NCI-H1930 (cell line): ENCODE measurements at regions not wholly inside any gene's neighbourhood (a gene's known extent, or its start where the extent isn't known, plus 50 kb on each side); places are given as distances from the start of the nearest gene placed in this dataset.
"Not testable (repeated sequence)": the region's sequence is repeated elsewhere in the genome, so short reads cannot be mapped to it uniquely, and the experiment has no call there.

ENCODE experiments used
- DNase-seq, 2 experiments: peaks; one replicate each; lab custom pipeline; 2025; lab: John Stamatoyannopoulos, UW

- DNase-seq = no peak
These were observed 285.7 kb upstream of the GALNT17 start for GRCh38 chr7:70846208-70846607.

GRCh38 chr7:70849580-70850235 is 282.2 kb upstream of the GALNT17 start:
- no peak for DNase-seq

DNA sequence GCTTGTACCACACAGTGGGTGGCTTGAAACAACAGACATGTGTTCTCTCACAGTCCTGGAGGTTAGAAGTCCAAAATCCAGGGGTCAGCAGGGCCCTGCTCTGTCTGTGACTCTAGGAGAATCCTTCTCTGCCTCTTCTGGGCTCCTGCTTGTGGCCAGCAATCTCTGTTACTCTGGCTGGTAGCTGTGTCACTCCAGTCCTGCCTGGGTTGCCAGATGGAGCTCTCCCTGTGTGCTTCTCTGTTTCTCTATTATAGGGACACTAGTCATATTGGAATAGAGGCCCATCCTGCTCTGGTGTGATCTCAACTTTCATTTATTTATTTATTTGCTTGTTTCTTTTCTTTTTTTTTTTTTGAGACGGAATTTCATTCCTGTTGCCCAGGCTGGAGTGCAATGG is 276.6 kb upstream of the GALNT17 start:
- DNase-seq = peak in 1 of 2 experiments; percentile 47

DNA sequence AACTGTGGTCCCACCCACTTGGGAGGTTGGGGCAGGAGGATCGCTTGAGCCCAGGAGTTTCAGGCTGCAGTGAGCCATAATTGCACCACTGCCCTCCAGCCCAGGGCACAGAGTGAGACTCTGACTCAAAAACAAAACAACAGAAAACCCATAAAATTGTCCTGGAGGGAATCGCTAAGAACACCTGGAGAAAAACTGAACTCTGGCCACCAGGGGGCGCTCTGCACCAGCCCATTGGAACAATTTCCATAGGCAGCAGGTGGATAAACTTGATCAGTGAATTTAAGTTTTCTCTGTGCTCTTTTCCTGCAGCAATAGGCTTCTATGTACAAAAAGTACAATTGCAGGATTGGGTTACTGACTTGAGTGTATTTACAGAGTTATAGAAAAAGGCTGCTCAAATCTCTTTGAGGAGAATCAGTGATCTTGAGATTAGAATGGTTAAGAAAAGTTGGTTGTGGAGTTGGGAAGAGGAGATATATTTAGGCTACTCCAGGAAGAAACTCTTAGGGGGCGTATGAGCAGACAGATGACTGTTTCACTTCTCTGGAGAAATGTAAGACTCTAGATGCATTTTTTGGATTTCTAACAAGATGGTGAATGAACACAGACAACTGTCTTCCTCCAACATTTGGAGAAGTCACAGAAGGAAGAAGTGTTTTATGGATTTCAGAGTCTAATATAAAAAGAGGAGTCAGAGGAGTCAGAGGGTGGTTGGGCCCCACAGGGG is 274.9 kb upstream of the GALNT17 start:
- peak; percentile 30 to 76 for DNase-seq

- DNase-seq = no peak
These were observed 274.0 kb upstream of the GALNT17 start for GRCh38 chr7:70857793-70858545.

- DNase-seq = no peak
These were observed 264.4 kb upstream of the GALNT17 start for GRCh38 chr7:70867513-70867912.

DNA sequence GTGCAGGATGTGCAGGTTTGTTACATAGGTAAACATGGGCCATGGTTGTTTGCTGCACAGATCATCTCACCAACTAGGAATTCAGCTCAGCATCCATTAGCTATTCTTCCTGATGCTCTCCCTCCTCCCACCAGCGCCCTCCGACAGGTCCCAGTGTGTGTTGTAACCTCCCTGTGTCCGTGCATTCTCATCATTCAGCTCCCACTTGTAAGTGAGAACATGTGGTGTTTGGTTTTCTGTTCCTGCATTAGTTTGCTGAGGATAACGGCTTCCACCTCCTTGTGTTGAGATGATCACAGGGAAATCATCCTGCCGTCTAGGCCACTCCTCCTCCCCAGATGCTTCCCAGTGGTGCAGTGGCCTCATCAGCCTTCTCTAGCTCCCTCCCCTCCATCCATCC is 261.6 kb upstream of the GALNT17 start:
- DNase-seq = no peak

DNA sequence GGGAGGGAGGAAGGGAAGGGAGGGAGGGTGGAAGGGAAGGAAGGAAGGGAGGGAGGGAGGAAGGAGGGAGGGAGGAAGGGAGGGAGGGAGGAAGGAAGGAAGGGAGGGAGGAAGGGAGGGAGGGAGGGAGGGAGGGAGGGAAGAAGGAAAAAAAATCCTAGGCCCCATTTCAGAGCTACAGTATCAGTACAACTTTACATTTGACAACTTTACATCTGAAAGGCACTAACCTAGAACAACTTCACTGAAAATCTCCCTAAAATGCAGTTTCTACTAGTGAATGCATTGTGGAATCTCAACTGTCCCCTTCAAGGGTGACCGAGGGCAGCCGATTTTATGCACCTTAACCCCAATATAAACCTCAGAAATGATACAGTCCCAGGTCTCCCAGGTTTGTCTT is 259.8 kb upstream of the GALNT17 start:
- DNase-seq = no peak

- no peak for DNase-seq
These were observed 250.6 kb upstream of the GALNT17 start for GRCh38 chr7:70881167-70881847.

DNA sequence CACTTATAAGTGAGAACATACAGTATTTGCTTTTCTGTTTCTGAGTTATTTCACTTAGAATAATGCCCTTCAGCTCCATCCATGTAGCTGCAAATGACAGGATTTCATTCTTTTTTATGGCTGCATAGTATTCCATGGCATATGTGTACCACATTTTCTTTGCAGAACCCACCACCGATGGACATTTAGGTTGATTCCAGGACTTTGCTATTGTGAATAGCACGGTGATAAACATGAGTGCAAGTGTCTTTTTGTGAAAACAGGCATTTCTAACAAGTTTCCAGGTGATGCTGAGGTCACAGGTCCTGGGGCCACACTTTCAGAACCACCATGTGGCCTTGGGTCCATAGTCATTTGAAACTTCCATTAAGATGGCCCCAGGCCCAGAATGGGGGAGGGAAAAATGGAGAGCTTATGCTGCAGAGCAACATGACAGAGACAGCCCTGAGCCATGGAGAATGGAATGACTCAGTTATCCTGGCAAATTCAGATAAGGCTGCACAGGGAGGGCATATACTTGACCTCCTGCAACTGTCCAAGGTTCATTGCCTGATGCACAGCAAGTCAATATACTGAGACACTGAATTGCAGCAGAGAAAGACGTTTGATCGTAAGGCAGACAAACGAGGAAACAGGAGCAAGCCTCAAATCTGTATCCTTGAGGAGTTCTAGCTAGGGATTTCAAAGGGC is 248.0 kb upstream of the GALNT17 start:
- DNase-seq = no peak

DNA sequence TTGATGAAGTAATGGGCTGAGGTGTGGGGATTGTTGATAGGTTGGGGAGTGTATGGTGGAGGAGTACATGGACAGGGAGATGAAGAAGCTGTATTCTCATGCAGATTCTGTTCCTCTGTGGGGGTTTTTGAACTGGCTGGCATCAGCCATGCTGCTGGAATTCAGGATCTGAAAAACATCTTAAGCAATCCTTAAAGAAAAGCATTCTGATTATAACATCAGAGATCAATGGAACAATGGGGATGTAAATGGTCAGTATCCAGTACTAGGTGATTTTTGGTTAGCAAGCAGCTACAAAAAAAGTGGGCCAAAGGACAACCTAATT is 247.5 kb upstream of the GALNT17 start:
- DNase-seq = no peak

DNA sequence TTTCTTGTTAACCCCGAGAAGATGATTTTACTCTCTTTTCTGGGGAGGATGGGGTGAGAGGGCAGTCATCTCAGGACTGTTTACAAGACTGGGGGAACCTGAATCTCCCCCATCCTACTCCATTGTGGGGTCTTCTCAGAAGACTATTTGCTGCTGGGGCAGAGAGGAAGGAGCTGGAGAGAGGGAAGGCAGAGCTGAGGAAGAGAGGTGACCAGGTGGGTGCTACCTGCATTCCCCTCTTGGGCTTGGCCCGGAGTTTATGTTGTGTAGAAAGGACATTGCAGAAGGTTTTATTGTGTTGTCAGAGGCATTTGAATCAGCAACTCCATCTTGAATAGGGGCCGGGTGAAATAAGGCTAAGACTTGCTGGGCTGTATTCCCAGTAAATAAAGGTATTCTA is 247.1 kb upstream of the GALNT17 start:
- DNase-seq = no peak

DNA sequence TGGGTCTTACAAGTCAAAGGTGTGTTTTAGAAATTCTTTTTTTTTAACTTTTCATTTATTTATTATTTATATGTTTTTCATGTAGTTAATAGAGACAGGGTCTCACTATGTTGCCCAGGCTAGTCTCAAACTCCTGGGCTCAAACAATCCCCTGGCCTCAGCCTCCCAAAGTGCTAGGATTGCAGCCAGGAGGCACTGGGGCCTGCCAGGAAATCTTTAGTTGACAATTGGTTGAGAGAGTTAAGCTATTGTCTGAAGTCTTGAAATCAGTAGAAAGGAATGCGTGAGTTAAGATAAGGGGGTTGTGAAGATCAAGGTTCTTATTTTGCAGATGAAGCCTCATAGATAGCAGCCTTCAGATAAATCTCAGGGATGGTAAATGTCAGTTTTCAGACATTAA is 245.4 kb upstream of the GALNT17 start:
- no peak for DNase-seq

DNA sequence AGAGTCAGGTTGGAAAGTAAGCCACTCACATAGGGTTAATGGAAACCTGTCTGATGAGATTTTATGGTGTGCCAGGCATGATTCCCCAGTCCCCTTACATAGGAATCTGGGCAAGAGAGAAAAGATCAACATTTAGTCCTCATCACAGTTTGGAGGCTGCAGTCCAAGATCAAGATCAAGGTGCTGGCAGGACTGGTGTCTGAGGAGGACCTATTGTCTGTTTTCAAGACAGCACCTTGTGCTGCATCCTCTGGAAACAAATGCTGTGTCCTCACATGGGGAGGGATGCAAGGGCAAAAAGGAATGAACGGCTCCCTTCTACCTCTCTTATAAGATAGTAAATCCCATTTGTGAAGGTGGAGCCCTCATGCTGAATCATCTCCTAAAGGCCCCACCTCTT is 244.8 kb upstream of the GALNT17 start:
- DNase-seq = no peak

DNA sequence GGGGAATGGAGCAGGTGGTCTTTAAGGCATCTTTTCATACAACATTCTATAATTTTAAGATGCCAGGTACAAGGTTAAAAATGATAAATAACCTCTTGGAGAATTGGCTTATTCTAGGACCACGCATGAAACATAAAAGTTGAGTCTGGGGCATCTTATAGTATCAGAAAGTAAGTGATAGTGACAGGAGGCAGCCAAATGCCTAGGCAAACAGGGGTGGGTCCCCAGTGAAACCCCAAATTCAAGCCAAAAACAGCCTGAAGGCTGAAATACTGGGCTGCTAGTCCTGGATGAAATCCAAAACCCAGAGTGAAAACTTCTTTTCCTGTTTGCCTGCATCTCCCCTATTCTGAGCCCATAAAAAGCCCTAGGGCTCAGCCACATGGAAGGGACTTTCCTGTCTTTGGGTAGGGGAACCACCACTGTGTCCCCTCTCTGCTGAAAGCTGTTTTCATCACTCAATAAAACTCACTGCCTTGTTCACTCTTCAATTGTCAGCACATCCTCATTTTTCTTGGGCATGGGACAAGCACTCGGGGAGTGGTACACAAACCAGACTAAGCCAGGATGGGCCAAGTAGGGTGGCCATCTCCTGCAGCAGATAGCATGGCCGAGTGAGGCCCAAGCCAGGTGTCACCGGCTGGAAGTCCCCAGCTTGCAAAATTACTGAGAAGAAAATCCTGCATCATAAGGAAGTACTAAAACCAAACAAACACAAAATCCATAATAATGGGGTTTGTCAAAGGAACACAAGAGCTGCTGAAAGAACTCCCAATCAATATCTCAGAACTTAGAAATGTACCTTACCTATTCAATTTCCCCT is 241.6 kb upstream of the GALNT17 start:
- no peak for DNase-seq

GRCh38 chr7:70893422-70893821 is 238.5 kb upstream of the GALNT17 start:
- peak in 1 of 2 experiments; percentile 19 for DNase-seq

- DNase-seq = no peak
These were observed 237.8 kb upstream of the GALNT17 start for GRCh38 chr7:70893971-70894715.

DNA sequence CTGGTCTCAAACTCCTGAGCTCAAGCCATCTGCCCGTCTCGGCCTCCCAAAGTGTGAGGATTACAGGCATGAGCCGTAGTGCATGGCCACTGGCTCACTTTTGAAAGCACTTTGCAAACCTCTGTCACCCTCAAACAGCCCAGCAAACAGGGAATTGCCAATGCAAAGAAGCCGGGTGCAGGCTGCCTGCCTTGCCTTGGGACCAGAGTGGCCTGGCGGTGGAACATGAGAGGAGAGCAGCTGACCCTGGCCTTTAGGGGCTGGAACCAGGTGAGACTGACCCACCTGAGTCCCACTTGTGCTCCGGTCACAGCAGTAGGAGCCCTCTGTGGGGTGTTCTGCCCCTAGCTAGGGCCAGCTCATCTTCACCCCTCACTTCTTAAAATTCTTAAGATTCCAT is 237.1 kb upstream of the GALNT17 start:
- DNase-seq = no peak

DNA sequence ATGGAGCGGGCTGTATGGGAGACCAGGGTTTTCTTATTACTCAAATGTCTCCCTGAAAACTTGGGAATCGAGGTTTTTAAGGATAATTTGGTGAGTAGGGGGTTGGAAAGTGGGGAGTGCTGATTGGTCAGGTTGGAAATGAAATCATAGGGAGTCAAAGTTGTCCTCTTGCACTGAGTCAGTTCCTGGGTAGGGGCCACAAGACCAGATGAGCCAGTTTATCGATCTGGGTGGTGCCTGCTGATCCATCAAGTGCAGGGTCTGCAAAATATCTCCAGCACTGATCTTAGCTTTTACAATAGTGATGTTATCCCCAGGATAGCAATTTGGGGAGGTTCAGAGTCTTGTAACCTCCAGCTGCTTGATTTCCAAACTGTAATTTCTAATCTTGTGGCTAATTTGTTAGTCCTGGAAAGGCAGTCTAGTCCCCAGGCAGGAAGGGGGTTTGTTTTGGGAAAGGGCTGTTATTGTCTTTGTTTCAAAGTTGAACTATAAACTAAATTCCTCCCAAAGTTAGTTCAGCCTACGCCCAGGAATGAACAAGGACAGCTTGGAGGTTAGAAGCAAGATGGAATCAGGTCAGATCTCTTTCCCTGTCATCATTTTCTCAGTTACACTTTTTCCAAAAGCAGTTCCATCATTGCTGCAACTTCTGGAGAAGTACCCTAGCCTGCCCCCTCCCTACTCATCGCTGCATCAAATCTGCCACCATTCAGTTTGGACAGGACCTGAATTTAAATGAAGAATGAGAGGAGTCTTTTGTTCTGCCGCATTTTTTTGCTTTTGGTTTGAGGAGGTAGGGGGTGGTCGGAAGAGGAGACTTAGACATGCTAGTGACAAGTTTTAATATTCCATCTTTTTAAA is 236.4 kb upstream of the GALNT17 start:
- not testable (repeated sequence) for DNase-seq
